HG02571 (cell line): ENCODE measurements at regions not wholly inside any gene's neighbourhood (a gene's known extent, or its start where the extent isn't known, plus 50 kb on each side); places are given as distances from the start of the nearest gene placed in this dataset.

Experiments used
- ATAC-seq: cut with Tn5 transposase; IDR thresholded peaks from one replicate; pipeline ENCODE4 v1.9.1; 2021; ENCODE audit warnings: mild to moderate bottlenecking, moderate library complexity; ENCODE audit not compliant: unreplicated experiment

DNA sequence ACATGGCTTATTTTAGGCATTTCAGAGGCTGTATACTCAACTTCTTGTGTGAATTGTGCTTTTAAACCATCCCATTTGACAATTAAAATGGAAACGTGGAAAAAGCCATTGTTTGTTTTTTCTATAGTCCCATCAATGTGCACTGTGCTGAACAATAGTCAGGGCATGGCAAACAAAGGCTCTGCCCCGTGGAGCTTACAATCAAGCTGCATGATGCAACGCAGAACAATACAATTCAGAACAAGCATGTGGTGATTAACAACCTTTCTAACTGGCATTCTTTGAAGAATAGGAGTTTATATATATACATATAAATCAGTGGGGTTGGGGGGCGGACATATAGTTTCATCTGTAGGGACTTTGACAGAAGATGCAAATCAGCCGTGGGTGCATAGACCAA is 2125.4 kb upstream of the WWC1 start:
- no peak for ATAC-seq

DNA sequence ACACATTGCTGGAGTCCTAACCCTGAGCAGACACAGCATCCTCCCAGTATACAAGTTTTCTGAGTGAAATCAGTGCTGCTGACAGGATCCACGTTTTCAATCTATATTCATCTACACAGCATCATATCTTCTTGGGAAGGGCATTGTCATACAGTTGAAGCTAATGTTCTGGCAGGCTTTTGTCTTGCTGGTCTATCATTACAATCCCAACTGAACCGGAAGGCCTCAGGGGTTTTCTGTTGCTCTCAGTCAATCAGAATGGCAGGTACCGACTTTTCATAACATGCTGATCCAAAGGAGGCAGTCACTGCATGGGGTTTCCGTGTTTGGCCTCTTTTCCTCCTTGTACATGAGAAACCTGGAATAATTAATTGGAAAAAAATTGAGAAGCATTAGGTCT is 2118.8 kb upstream of the WWC1 start:
- ATAC-seq, result no peak

DNA sequence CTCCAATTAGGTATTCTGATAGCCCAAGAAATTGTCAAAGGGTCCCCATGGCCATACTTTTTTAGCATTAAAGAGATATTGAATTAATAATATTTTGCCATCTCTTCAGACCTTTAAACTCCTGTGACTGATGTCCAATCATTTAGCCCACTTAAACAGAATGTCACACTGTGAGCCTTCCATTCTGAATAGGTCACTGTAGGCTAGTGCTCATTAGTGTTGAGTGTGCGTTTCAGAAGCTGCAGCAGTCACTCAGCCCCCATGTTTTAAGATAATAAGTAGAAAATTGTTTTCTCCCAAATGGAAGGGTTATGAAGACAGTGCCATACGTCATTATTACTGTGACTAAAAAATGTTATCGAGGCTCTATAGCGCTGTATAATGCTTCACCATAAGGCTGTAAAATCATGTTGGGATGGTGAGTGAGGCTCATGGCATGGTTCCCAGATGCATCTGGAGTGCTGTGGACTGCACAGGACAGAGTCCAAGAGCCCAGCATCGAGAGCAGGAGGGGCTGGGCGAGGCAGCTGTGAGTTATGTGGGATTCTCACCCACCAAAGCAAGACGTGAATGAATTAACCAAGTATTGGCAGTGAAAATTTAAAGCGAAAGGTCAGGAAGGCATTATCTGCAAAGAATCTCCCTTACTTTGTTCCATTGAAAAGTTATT is 2112.9 kb upstream of the WWC1 start:
- ATAC-seq, result no peak

DNA sequence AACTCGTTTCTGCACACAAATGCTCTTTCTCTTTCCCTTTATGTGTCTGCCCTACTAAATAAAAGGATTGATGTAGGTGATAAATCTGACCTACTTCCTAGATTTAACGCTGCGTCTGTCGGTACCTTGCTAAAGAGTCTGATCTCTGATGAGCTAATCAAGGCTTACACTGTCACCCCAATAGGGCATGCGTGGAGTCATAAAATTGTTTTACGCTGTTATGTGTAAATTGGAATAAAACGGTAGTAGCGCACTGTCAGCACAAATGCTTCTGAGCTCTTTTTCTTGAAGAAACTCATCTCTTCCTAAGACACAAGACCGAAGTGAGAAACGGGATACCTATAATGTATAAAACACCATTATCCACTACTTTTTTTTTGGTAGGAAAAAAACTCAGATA is 2106.3 kb upstream of the WWC1 start:
- ATAC-seq, result no peak

DNA sequence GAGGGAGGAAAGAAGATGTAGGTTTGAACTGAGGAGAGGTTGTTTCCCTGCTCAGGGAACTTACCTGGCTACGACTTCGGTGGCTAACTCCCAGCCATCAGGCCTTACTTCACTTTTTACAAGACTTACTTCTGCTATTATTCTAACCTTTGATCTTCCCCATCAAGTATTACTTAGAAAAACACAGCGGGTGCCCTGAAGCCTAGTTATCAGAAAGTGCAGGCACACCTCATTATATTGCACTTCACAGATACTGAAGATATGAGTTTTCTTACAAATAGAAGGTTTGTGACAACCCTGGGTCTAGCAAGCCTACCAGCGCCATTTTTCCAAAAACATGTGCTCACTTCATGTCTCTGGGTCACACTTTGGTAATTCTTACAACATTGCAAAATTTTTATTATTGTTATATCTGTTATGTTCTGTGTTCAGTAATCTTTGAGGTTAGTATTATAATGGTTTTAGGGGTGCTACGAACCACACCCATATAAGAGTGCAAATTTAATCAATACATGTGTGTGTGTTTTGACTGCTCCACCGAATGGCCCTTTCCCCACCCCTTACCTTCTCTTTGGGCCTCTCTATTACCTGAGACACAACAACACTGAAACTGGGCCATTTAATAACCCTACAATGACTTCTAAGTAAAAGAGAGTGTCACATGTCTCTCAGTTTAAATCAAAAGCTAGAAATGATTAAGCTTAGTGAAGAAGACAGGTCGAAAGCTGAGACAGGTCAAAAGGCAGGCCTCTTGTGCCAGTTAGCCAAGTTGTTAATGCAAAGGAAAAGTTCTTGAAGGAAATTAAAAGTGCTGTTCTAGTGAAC is 2102.7 kb upstream of the WWC1 start:
- ATAC-seq, result no peak

DNA sequence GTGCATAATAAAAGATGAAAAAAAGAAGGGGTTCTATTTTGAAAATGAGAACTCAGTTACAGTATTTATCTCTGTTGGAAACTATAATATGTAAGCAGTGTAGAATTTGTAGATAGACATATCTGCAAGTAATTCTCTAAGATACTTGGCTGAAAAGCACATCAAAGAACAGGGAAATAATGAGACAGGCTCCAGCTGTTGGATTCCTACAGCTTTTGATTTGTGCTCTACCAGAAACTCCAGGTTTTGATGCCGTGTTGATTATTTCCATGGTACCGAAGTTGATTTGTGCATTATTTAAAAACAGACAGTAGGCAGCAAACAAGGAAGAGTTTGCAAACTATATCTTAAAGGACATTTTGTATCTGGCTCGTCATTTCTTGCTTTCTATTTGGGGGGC is 2098.7 kb upstream of the WWC1 start:
- ATAC-seq, result no peak

DNA sequence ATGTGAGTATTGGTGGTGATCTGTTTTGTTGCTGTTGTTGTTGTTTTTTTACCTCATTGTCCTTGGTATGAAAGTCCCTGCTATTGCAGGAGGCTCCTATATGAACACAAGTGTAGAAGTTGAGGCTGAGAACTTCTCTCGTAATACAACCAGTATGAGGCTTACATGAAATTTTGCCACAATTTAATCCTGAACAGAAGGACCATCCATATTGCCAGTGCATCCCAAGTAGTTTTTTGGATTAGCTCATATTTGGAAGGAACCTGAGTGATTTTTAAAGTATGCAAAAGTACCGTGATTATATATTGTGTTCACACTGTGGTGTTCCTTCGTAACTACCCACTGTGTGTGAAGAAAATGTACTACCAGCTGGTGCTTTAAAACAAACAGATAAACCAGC is 2095.5 kb upstream of the WWC1 start:
- no peak for ATAC-seq

DNA sequence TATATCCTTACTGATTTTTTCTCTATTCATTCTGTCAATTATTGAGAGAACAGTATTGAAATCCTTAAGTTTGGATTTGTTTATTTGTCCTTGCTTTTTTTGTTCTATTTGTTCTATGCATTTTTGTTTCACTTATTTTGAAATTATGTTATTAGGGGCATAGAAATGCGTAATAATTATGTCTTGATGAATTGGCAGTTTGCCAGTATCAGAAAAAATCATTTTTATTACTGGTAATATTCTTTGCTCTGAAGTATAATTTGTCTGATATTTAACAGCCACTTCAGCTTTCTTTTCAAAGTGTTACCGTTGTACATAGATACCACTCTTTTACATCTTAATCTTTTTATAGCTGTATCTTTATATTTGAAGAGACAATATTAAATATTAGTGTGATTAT is 2090.9 kb upstream of the WWC1 start:
- no peak for ATAC-seq

DNA sequence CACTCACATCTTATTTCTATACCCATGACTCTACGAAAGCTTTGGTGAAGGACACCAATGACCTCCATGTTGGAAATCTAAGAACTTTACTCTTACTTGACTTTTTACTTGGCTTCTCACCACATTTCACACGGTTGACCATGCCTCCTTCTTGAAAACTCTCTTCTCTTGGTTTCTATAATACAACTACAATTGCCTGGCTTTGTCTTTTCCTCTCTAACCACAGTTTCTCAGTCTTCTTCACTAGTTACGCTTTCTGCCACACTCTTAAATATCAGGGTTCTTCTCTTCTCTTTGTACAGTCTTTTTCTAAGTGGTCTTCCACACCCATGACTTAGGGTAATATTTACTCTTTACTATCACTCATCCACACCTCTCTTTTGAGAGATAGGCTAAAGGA is 2079.8 kb upstream of the WWC1 start:
- ATAC-seq, result no peak

DNA sequence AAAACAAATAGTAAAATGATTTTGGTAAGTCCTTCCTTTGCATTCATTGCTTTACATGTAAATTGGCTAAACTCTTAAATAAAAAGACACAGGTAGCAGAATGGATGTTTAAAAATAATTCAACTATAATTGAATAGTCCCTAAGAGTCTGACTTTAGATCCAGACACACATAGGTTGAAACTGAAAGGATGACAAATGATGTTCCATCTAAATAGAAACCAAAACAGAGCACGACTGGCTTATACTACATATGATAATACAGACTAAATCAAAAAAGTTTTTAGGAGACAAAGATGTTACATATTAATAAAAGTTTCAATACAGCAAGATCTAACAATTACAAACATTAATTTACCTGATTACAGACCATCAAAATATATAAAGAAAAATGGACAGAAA is 2055.1 kb upstream of the WWC1 start:
- ATAC-seq, result no peak

DNA sequence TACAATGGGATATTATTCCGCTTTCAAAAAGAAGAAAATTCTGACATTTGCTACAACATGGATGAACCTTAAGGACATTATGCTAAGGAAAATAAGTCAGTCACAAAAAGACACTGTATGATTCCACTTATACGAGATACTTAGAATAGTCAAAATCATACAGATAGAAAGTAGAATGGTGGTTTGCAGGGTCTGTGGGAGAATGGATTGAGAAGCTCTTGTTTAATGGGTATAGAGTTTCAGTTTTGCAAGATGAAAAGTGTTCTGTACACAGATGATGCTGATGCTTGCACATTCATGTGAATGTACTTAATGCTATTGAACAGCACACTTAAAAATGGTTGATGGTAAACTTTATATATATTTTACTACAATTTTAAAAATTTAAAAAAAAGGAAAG is 2050.7 kb upstream of the WWC1 start:
- ATAC-seq, result no peak

DNA sequence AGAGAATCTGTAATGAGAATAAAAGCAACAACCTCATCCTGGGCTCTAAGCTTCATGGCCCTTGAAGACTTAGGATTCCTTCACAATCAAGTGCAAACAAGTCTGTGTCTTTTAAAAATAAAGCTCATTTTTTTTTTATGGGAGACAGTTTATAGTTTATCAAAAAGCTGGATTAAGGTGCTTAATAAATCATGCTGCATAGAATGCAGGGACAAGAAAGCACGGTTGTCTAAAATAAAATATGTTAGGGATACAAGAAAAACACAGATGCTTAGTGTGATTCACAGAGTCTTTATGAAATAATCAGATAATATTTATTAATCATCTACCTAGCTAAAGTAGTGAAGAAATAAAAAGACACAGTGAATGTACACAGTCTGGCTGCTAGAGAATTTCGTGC is 2045.9 kb upstream of the WWC1 start:
- no peak for ATAC-seq

DNA sequence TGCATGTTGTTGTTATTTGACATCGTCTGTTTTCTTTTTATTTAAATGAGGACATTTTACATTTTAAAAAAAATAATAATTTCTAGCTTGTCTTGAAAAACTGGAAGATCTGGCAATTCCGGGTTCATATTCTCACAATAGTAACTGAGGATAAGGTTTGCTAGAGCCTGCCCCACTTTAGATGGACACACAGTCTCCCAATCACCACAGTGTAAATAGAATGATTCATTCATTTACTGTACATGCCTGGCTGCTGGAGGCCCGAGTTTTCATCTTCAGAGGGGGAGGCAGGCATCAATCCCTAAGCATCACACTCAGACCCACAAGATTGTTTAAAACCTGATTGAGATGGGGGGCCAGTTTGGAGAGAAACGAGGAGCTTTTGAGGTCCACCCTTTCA is 2039.7 kb upstream of the WWC1 start:
- ATAC-seq, result no peak

DNA sequence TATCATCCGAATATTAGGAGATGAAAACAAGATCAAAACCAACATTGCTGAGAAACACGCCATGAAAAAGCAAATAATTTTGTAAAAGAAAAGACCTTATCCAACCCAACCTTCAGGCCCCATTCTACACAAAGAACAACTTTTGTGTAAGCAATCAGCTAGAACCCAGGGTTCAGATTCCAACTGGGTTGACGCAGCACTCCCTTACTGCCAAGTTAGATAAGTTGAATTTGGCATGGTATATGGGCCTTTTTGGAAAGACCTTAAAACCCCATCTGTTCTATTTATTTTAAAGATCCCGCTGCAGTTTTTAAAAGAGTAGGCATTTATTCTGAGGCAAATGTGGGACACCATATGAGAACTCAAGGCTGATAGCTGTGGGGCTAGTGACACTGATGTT is 2033.8 kb upstream of the WWC1 start:
- ATAC-seq, result no peak

DNA sequence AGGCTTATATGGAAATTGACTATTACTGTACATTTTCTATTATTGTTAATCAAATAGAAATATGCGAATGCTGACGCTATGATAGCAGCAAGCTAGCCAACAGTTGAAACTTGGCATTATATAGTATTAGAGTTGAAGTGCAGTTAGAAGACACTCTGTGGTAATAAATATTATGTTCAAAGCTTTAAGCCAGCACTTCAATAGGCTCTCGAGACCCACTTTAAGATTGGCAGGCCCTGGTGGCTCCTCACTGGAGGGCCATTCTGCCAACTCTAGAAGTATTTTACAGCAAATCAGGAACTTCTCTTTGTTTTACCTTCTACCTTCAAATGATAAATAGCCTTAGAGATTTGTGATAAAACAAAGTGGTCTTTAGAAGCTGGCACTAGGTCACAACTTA is 2029.0 kb upstream of the WWC1 start:
- no peak for ATAC-seq

DNA sequence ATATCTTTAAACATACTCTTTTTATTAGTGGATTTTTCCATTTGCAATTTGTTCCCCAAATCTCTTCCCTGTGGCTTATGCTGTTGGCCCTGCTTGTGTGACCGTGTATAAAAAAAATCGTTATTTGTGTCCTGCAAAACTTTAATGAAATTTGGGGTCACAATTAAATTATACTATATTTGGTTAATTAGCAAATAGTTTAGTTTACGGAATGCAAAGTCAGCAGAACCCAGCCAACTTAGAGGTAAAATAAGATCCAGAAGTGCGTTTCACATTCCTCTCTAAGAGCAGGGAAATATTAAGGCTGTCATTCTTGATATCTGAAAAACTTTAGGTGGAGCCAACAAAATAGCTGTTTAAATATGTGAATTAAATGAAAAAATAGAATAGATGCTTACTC is 2023.5 kb upstream of the WWC1 start:
- no peak for ATAC-seq

DNA sequence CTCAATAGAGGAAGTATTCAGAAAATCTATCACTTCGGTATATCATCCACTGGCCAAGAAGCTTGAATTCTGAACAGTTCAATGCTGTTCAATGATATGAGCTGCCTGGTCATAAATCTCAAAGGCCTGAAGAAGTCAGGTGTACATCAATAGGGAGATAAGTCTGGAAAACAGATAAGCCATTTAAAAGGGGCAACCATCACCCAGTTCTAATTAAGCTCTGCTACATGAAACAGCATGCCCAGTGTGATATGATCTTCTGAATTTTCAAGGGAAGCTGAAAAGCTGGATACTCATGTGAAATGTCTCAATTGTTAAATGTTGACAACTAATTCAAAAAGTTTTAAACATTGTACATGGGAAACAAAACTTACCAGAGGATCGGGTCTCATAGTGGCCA is 2020.7 kb upstream of the WWC1 start:
- ATAC-seq, result no peak

DNA sequence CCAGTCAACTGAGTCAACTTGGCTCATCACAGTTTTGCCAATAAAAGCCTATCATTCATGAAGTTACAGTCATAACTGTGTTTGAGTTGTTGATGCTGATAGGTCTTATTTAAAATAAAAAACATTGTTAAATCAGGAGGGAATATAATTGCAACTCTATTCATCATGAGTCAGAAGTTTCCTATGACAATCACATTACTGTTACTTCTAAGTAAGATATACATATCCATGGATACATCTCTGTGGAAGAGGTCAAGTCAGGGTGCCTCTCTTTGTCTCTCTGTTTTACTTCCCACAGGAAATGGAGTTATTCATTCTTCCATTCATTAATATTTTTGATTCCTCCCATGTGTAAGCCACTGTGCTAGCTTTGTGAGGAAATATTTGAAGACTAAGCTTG is 2015.4 kb upstream of the WWC1 start:
- no peak for ATAC-seq

DNA sequence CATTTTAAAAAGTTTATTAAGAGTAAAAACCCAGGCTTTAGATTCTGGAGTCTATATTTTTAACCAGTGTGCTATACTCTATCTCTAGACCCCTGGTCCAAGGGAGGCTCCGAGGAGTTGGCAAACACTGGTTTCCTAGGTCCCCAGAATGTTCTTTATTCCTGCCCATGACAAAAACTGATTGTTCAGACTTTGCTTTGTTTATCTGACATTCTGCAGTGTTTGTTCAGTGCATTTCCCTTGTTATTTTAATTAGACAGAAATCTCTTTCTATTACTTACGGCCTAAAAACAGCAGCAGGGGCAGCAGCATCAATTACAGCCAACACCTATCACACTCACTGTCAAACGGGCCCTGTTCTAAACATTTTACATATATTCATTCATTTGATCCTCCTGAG is 2011.6 kb upstream of the WWC1 start:
- ATAC-seq, result no peak

DNA sequence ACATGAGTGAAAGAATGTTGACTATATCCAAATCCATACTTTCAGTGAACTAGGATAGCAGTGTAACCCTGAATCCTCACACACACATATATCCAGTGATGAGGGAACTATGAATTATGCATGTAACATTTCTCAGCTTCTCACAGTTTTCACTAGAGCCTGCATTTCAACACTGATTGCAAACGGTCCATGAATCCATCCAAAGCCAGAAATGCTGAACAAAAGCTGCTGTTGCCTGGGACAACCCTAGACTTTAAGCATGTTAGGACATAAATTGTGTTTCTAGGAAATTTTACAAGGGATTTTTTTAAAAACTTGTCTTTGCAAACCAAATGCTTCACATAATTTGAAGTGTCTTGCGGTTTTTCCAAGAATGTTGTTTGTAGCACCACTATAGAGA is 2010.0 kb upstream of the WWC1 start:
- ATAC-seq, result no peak

DNA sequence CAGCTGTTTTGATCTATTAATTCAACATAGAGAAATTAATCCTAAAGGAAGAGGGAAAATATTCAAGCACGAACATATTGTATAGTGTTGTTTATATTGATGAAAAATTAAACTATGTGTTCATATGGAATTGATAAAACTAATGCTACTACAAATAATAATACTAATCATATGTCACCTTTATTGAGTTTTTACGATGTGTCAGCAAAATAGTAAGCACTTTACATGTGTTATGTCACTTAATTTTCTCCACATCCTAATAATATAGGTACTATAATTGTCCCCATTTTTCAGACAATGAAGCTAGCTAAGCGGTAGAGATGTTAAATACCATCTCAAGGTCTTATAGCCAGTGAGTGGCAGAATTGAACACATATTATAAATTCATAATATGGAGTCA is 2008.5 kb upstream of the WWC1 start:
- ATAC-seq, result no peak

DNA sequence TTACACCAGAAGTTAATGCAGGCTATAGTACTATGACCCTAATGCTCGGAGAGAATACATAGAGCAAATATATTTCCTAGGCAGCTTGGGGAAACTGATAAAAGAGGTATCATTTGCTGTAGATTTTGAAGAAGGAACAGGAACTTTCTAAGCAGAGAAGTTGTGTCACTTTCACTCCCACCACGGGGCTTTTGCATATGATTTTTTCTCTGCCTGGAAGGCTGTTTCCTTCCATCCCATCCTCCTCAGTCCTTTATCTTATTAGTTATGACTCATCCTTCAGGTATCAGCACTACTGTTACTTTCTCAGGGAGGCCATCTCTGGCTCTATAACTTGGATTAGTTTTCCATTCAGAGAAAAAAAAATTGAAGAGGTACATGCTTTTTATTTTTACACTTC is 2006.1 kb upstream of the WWC1 start:
- ATAC-seq, result no peak

DNA sequence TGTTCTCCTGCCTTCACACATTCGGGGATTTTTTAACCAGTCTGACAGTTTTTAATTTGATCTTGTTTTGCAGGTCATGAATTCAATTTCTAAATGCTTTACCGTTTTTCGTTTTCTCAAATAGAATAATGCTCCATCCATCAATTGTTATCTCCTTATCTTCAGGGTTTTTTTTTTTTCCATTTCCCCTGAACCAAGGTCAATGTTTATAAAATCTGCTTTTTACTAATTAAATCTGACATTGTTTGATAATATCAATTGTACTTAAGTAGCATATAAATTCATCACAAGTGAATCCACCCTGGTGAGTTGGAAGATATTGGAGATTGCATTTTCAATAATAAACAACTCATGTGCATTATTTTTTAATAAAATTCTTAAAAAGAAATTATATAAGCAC is 2004.6 kb upstream of the WWC1 start:
- no peak for ATAC-seq
